Trophoblast cell (in vitro differentiated cells and primary cell): ENCODE measurements at regions not wholly inside any gene's neighbourhood (a gene's known extent, or its start where the extent isn't known, plus 50 kb on each side); places are given as distances from the start of the nearest gene placed in this dataset.

Source experiments
- DNase-seq, 2 donors: peaks; one replicate each; pipeline ENCODE4 v3.0.0-alpha.2; 2016
- H2AFZ ChIP-seq: 2 replicates; pipeline ENCODE4 v1.6.1; 2013; ENCODE audit warnings: low read length, moderate library complexity, mild to moderate bottlenecking; ENCODE audit not compliant: insufficient read depth, poor library complexity
- H2AK5ac ChIP-seq: 2 replicates; pipeline ENCODE4 v1.6.1; 2013; ENCODE audit warnings: mild to moderate bottlenecking, low read length
- H2BK120ac ChIP-seq: 2 replicates; pipeline ENCODE4 v1.6.1; 2013; ENCODE audit warnings: low read length, mild to moderate bottlenecking, moderate library complexity; ENCODE audit not compliant: insufficient read depth, poor library complexity
- H2BK12ac ChIP-seq: 2 replicates; pipeline ENCODE4 v1.6.1; 2013; ENCODE audit warnings: mild to moderate bottlenecking, low read length, moderate library complexity
- H2BK5ac ChIP-seq: 2 replicates; pipeline ENCODE4 v1.6.1; 2013; ENCODE audit warnings: low read length, low read depth, moderate library complexity, mild to moderate bottlenecking; ENCODE audit not compliant: poor library complexity
- H3K14ac ChIP-seq: 2 replicates; pipeline ENCODE4 v1.6.1; 2013; ENCODE audit warnings: mild to moderate bottlenecking, low read length
- H3K18ac ChIP-seq: 2 replicates; pipeline ENCODE4 v1.6.1; 2013; ENCODE audit warnings: mild to moderate bottlenecking, low read length
- H3K23ac ChIP-seq: 2 replicates; pipeline ENCODE4 v1.6.1; 2013; ENCODE audit warnings: low read length
- H3K27ac ChIP-seq: 2 replicates; pipeline ENCODE4 v1.5.1; 2013; ENCODE audit warnings: low read depth, mild to moderate bottlenecking, inconsistent platforms, low read length, moderate library complexity
- H3K27me3 ChIP-seq: 2 replicates; pipeline ENCODE4 v1.6.1; 2013; ENCODE audit warnings: inconsistent platforms, mild to moderate bottlenecking, low read length, moderate library complexity; ENCODE audit not compliant: insufficient read depth
- H3K36me3 ChIP-seq, 2 experiments: 1 replicate in 1 of 2; 2 replicates in 1 of 2; pipeline ENCODE4 v1.6.1; 2013; ENCODE audit warnings: low read length in 2 of 2, mild to moderate bottlenecking in 2 of 2, moderate library complexity in 1 of 2; ENCODE audit not compliant: insufficient read depth in 2 of 2, control insufficient read depth in 1 of 2
- H3K4ac ChIP-seq: 2 replicates; pipeline ENCODE4 v1.6.1; 2013; ENCODE audit warnings: low read depth, mild to moderate bottlenecking, low read length, moderate library complexity
- H3K4me1 ChIP-seq, 2 experiments: 1 replicate in 1 of 2; 2 replicates in 1 of 2; pipeline ENCODE4 v1.6.1; 2013; ENCODE audit warnings: low read length in 2 of 2, mild to moderate bottlenecking in 2 of 2, moderate library complexity in 1 of 2; ENCODE audit not compliant: insufficient read depth in 2 of 2, control insufficient read depth in 1 of 2
- H3K4me2 ChIP-seq: 2 replicates; pipeline ENCODE4 v1.6.1; 2013; ENCODE audit warnings: inconsistent platforms, mild to moderate bottlenecking, low read length, moderate library complexity
- H3K4me3 ChIP-seq: 2 replicates; pipeline ENCODE4 v1.5.1; 2013; ENCODE audit warnings: mild to moderate bottlenecking, low read depth, low read length, inconsistent platforms
- H3K79me1 ChIP-seq: one replicate; pipeline ENCODE4 v1.6.1; 2013; ENCODE audit warnings: low read length
- H3K79me2 ChIP-seq: 2 replicates; pipeline ENCODE4 v1.6.1; 2013; ENCODE audit warnings: low read length, mild to moderate bottlenecking; ENCODE audit not compliant: control insufficient read depth, insufficient read depth, poor library complexity
- H3K9ac ChIP-seq: 2 replicates; pipeline ENCODE4 v1.6.1; 2013; ENCODE audit warnings: mild to moderate bottlenecking, low read length
- H3K9me3 ChIP-seq: 2 replicates; pipeline ENCODE4 v1.6.1; 2013; ENCODE audit warnings: low read depth, mild to moderate bottlenecking, control low read depth, inconsistent platforms, low read length; ENCODE audit not compliant: insufficient read depth
- H4K12ac ChIP-seq: 2 replicates; pipeline ENCODE4 v1.6.1; 2013; ENCODE audit warnings: low read depth, mild to moderate bottlenecking, low read length, moderate library complexity
- H4K8ac ChIP-seq: 2 replicates; pipeline ENCODE4 v1.6.1; 2013; ENCODE audit warnings: low read depth, mild to moderate bottlenecking, low read length, moderate library complexity
- H4K91ac ChIP-seq: one replicate; pipeline ENCODE4 v1.6.1; 2013; ENCODE audit warnings: low read depth, mild to moderate bottlenecking, low read length, moderate library complexity
- WGBS: extraction: QIAGEN DNeasy Blood & Tissue Kit; methylation state at CpG from one replicate; pipeline ENCODE4 v1.1.7; 2013; ENCODE audit warnings: missing lambda C conversion rate; ENCODE audit not compliant: insufficient read length, insufficient coverage; ENCODE audit errors: extremely low coverage; 5-methylcytosine and 5-hydroxymethylcytosine counted together

DNA sequence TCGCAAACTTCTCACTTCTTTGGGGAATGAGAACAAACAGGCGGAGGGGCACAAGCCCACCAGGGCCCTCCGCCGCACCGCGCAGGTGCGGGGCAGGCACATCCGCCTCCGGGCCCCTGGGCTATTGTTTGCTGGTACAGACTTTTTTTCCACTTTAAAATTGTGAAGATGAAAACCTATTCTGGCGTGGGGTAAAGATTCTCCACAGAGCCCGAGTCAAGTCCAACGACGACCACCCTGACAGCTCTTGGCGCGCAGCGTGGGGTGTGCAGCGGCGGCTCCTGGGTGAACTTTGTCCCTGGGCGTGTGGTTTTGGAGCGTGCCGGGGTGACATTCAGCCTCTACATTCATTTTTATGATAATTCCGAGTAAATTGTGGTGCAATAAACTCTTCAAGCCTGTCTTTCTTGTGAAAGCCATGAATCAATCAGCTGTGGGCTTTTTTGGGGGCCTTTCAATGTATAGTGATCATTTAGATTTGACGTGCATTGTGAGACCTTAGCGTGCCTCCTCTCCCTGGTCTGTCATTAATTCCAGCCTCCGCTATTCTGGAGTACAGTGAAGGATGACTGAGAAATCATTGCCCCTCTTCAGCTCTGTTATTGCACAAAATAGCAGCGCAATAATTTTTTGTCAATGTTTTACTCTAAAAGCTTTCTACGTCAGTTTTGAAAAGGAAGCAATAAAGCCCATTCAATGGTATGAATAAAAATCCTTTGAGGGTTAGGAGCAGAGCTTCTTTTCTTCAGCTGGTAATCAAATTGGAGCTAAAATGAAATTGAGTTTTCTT lies 90.0 kb downstream of the TEX29 start:
- Histone ChIP-seq H3K9me3 (no peaks in the 10 kb centered on the region), H3K14ac (no peak overlapping the region)

DNA sequence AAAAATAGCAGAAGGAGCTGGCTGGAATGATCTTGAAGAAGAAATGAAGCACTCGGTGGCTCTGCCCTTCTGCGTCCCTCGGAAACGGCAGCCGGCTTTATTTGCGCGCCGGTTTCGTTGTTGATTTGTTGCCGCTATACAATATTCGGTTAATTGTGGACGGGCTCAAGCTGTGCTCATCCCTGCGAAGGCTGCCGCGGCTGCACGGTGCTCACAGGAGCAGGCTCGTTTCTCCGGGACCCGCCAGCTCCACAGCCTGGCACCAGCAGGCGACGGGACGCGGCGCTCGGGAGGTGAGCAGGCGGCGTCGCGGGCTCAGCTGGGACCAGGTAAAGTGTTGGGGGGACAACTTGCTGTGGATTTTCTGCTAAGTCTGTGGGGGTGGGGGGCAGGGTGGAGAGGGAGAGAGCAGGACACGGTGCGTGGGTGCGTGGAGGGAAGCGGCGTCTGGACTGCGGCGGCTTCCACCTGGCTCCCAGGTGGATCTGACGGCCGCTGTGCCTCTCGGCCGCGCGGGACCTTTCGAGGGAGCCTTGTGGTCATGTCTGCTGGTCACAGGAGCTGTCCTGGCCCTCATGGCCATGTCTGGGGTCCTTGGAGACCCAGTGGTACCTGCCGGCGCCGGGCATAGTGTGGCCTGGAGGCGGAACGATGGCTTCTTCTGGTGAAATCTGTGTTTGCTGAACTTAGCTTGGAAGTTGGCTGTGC lies 90.9 kb downstream of the TEX29 start:
- Histone ChIP-seq H2BK5ac (no peak overlapping the region), H4K12ac (no peak overlapping the region), H3K27ac (no peak overlapping the region), H3K4me1 (no peaks in the 10 kb centered on the region), H3K79me2 (no peaks in the 10 kb centered on the region), H2AFZ (no peak overlapping the region), H3K18ac (no peak overlapping the region), H3K4me3 (no peak overlapping the region), H3K36me3 (no peaks in the 10 kb centered on the region), H3K9me3 (no peaks in the 10 kb centered on the region), H4K91ac (no peak overlapping the region), H3K4me2 (no peak overlapping the region), H2BK12ac (no peak overlapping the region), H3K9ac (no peak overlapping the region), H3K4ac (no peak overlapping the region), H3K79me1 (no peaks in the 10 kb centered on the region), H3K23ac (no peak overlapping the region), H2BK120ac (no peak overlapping the region), H3K27me3 (no peaks in the 10 kb centered on the region), H3K14ac (no peak overlapping the region), H4K8ac (no peak overlapping the region), H2AK5ac (no peak overlapping the region)
- no peak for DNase-seq
- no CpG with 5 or more reads among the region's 48 CpGs for WGBS

More for the DNA sequence above, 90.0 kb downstream of the TEX29 start:
- Histone ChIP-seq H3K9ac (no peak overlapping the region), H2AK5ac (no peak overlapping the region), H3K36me3 (no peaks in the 10 kb centered on the region), H3K27ac (no peak overlapping the region), H3K4ac (no peak overlapping the region), H3K79me2 (no peaks in the 10 kb centered on the region), H2BK120ac (no peak overlapping the region), H3K4me1 (no peaks in the 10 kb centered on the region), H3K23ac (no peak overlapping the region), H4K8ac (no peak overlapping the region), H2BK5ac (no peak overlapping the region), H3K79me1 (no peaks in the 10 kb centered on the region), H4K12ac (no peak overlapping the region), H3K4me3 (no peak overlapping the region), H3K4me2 (no peak overlapping the region), H3K18ac (no peak overlapping the region), H4K91ac (no peak overlapping the region), H3K27me3 (peaks cover under 1% of the 10 kb centered on the region), H2AFZ (no peak overlapping the region), H2BK12ac (no peak overlapping the region)
- no CpG with 5 or more reads among the region's 27 CpGs for WGBS
- no peak for DNase-seq

DNA sequence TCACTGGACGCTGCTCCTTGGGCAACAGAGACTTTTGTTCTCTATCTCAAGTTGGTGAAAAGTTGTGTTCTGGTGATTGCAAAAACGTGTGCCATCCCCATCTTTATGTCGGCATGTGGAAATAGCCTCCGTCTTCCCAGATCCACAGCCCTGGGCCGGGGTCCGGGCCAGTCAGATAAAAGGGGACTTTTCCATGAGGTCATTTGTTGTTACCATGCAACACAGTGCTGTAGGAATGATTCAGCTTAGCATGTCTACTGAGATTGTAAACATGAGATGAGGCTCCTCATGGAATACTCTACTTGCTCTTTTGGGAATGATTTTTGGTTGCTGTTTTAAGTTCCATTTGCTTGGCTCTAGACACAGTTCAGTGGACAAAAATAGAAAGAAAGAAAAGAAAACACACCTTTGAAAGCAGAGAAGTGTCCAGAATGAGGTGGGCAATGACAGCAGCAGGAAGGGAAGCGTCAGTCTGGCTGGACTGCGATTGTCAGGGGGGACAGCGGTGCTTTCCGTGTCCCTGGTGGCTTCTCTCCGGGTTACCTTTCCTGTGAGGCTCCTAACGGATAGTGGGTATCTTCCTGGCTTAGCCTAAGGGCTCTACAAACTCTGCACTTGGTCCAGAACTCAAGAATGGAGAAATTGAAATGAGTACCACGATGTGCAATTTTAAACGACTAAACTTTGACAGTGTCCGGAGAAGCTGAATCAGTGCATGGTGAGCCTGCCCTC lies 91.6 kb downstream of the TEX29 start:
- Histone ChIP-seq H2BK5ac (no peak overlapping the region), H3K4ac (no peak overlapping the region), H3K4me2 (no peak overlapping the region), H3K27me3 (no peaks in the 10 kb centered on the region), H3K4me1 (no peaks in the 10 kb centered on the region), H3K79me2 (no peaks in the 10 kb centered on the region), H3K14ac (no peak overlapping the region), H3K79me1 (no peaks in the 10 kb centered on the region), H3K23ac (no peak overlapping the region), H2BK12ac (no peak overlapping the region), H2BK120ac (no peak overlapping the region), H3K9ac (no peak overlapping the region), H3K36me3 (no peaks in the 10 kb centered on the region), H4K91ac (no peak overlapping the region), H4K8ac (no peak overlapping the region), H4K12ac (no peak overlapping the region), H3K18ac (no peak overlapping the region), H3K4me3 (no peak overlapping the region), H3K27ac (no peak overlapping the region), H2AK5ac (no peak overlapping the region), H2AFZ (no peak overlapping the region), H3K9me3 (no peaks in the 10 kb centered on the region)
- DNase-seq = no peak
- no CpG with 5 or more reads among the region's 15 CpGs for WGBS

DNA sequence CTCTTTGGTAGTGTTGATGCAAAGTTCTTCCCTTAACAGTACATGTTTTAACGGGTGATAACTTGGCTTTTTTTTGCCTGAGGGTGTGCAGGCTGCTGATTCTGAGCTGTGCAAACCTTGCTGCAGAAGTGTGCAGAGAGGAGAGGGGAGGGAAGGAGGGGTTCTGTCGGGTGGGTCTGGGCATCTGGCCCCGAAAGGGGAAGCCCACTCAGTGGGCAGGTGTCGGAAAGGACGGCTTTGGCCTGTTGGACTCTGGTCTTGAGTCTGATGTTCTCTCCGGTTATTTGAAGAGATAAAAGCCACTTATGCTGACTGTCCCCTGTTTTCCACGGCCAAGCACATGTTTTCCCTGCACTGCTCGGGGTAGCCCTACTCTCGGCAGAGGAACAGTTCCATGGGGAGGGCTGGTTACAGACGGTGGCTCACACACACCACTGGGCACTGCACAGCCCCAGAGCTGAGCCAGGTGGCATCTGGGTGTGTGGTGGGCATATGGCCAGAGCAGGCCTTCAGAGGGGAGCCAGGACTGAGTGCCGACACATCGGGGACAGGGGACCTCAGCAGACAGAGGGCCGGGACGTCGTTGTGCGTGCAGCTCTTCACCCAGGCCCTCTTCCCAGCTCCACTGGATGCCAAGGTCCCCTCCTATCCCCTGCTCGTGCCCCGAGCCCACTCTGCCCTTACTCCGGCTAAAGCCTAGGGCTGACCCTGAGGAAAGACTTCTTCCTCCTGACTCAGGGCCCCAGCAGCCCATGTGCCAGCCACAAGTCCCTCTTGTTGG lies 93.2 kb downstream of the TEX29 start:
- no peaks in the 10 kb centered on the region for H3K79me1 ChIP-seq
- no peak overlapping the region for H3K9ac ChIP-seq
- H3K4me1 ChIP-seq = no peaks in the 10 kb centered on the region
- no peak overlapping the region for H3K4me2 ChIP-seq
- no peaks in the 10 kb centered on the region for H3K79me2 ChIP-seq
- no peak overlapping the region for H2BK5ac ChIP-seq
- H2AFZ ChIP-seq = no peak overlapping the region
- H3K4me3 ChIP-seq = no peak overlapping the region
- H2BK120ac ChIP-seq = no peak overlapping the region
- no peak overlapping the region for H4K8ac ChIP-seq
- H2AK5ac ChIP-seq = no peak overlapping the region
- H4K12ac ChIP-seq = no peak overlapping the region
- DNase-seq = no peak
- H4K91ac ChIP-seq = no peak overlapping the region
- no peak overlapping the region for H3K18ac ChIP-seq
- H3K14ac ChIP-seq = no peak overlapping the region
- H3K23ac ChIP-seq = no peak overlapping the region
- H3K36me3 ChIP-seq = no peaks in the 10 kb centered on the region
- no peak overlapping the region for H2BK12ac ChIP-seq
- no peaks in the 10 kb centered on the region for H3K9me3 ChIP-seq
- peaks cover 2% of the 10 kb centered on the region for H3K27me3 ChIP-seq
- H3K4ac ChIP-seq = no peak overlapping the region
- H3K27ac ChIP-seq = no peak overlapping the region
- no CpG with 5 or more reads among the region's 19 CpGs for WGBS
